ENCODE measurements at regions not wholly inside any gene's neighbourhood (a gene's known extent, or its start where the extent isn't known, plus 50 kb on each side); places are given as distances from the start of the nearest gene placed in this dataset.

GRCh38 chr7:57367171-57367570, 82.8 kb upstream of the ZNF716 start:
- H3K27ac ChIP-seq (ENCODE audit: low read depth, low read length): no peak overlapping the region
- H3K9me3 ChIP-seq (ENCODE audit: control insufficient read depth, insufficient read depth, low read length): peaks cover 88% of the 10 kb centered on the region
- H3K4me1 ChIP-seq (ENCODE audit: control insufficient read depth, insufficient read depth, low read length): no peaks in the 10 kb centered on the region
- no peak overlapping the region for H3K4me3 ChIP-seq (ENCODE audit: low read depth, low read length)
- H3K9ac ChIP-seq (ENCODE audit: low read depth, low read length): no peak overlapping the region
- no peaks in the 10 kb centered on the region for H3K27me3 ChIP-seq (ENCODE audit: control insufficient read depth, insufficient read depth, low read length)
- no peaks in the 10 kb centered on the region for H3K36me3 ChIP-seq (ENCODE audit: control insufficient read depth, insufficient read depth, low read length)

- Histone ChIP-seq H3K36me3 (ENCODE audit: control insufficient read depth, insufficient read depth, low read length) (no peaks in the 10 kb centered on the region), H3K27me3 (ENCODE audit: control insufficient read depth, insufficient read depth, low read length) (no peaks in the 10 kb centered on the region), H3K27ac (ENCODE audit: low read depth, low read length) (no peak overlapping the region), H3K4me3 (ENCODE audit: low read depth, low read length) (no peak overlapping the region; the same call in 1 of the 2 replicates), H3K9ac (ENCODE audit: low read depth, low read length) (no peak overlapping the region), H3K9me3 (ENCODE audit: control insufficient read depth, insufficient read depth, low read length) (peaks cover 90% of the 10 kb centered on the region), H3K4me1 (ENCODE audit: control insufficient read depth, insufficient read depth, low read length) (no peaks in the 10 kb centered on the region)
These were observed 79.8 kb upstream of the ZNF716 start for GRCh38 chr7:57370066-57370738.

GRCh38 chr7:57370739-57371098, 79.3 kb upstream of the ZNF716 start:
- H3K9me3 ChIP-seq (ENCODE audit: control insufficient read depth, insufficient read depth, low read length): peaks cover 90% of the 10 kb centered on the region
- H3K27me3 ChIP-seq (ENCODE audit: control insufficient read depth, insufficient read depth, low read length): no peaks in the 10 kb centered on the region
- H3K27ac ChIP-seq (ENCODE audit: low read depth, low read length): no peak overlapping the region
- H3K4me3 ChIP-seq (ENCODE audit: low read depth, low read length): no peak overlapping the region; the same call in 1 of the 2 replicates
- H3K36me3 ChIP-seq (ENCODE audit: control insufficient read depth, insufficient read depth, low read length): no peaks in the 10 kb centered on the region
- H3K4me1 ChIP-seq (ENCODE audit: control insufficient read depth, insufficient read depth, low read length): no peaks in the 10 kb centered on the region
- H3K9ac ChIP-seq (ENCODE audit: low read depth, low read length): no peak overlapping the region

GRCh38 chr7:57375783-57376182, 74.2 kb upstream of the ZNF716 start:
- Histone ChIP-seq H3K9ac (ENCODE audit: low read depth, low read length) (no peak overlapping the region), H3K4me3 (ENCODE audit: low read depth, low read length) (no peak overlapping the region), H3K27me3 (ENCODE audit: control insufficient read depth, insufficient read depth, low read length) (no peaks in the 10 kb centered on the region), H3K9me3 (ENCODE audit: control insufficient read depth, insufficient read depth, low read length) (peaks cover 95% of the 10 kb centered on the region), H3K4me1 (ENCODE audit: control insufficient read depth, insufficient read depth, low read length) (no peaks in the 10 kb centered on the region), H3K27ac (ENCODE audit: low read depth, low read length) (no peak overlapping the region), H3K36me3 (ENCODE audit: control insufficient read depth, insufficient read depth, low read length) (no peaks in the 10 kb centered on the region)

- no peaks in the 10 kb centered on the region for H3K36me3 ChIP-seq (ENCODE audit: control insufficient read depth, insufficient read depth, low read length)
- H3K9me3 ChIP-seq (ENCODE audit: control insufficient read depth, insufficient read depth, low read length): peaks cover 97% of the 10 kb centered on the region
- no peaks in the 10 kb centered on the region for H3K4me1 ChIP-seq (ENCODE audit: control insufficient read depth, insufficient read depth, low read length)
- H3K27me3 ChIP-seq (ENCODE audit: control insufficient read depth, insufficient read depth, low read length): no peaks in the 10 kb centered on the region
- H3K4me3 ChIP-seq (ENCODE audit: low read depth, low read length): no peak overlapping the region
- H3K27ac ChIP-seq (ENCODE audit: low read depth, low read length): no peak overlapping the region
- H3K9ac ChIP-seq (ENCODE audit: low read depth, low read length): no peak overlapping the region
These were observed 68.4 kb upstream of the ZNF716 start for GRCh38 chr7:57381581-57381980.

- no peak overlapping the region for H3K4me3 ChIP-seq (ENCODE audit: low read depth, low read length)
- H3K9me3 ChIP-seq (ENCODE audit: control insufficient read depth, insufficient read depth, low read length): peaks cover 95% of the 10 kb centered on the region
- H3K9ac ChIP-seq (ENCODE audit: low read depth, low read length): no peak overlapping the region
- H3K27ac ChIP-seq (ENCODE audit: low read depth, low read length): no peak overlapping the region
- H3K4me1 ChIP-seq (ENCODE audit: control insufficient read depth, insufficient read depth, low read length): no peaks in the 10 kb centered on the region
- no peaks in the 10 kb centered on the region for H3K27me3 ChIP-seq (ENCODE audit: control insufficient read depth, insufficient read depth, low read length)
- H3K36me3 ChIP-seq (ENCODE audit: control insufficient read depth, insufficient read depth, low read length): no peaks in the 10 kb centered on the region
These were observed 65.6 kb upstream of the ZNF716 start for GRCh38 chr7:57384380-57384779.

- Histone ChIP-seq H3K4me3 (ENCODE audit: low read depth, low read length) (no peak overlapping the region), H3K4me1 (ENCODE audit: control insufficient read depth, insufficient read depth, low read length) (no peaks in the 10 kb centered on the region), H3K27ac (ENCODE audit: low read depth, low read length) (no peak overlapping the region), H3K36me3 (ENCODE audit: control insufficient read depth, insufficient read depth, low read length) (no peaks in the 10 kb centered on the region), H3K9me3 (ENCODE audit: control insufficient read depth, insufficient read depth, low read length) (peaks cover 95% of the 10 kb centered on the region), H3K9ac (ENCODE audit: low read depth, low read length) (no peak overlapping the region), H3K27me3 (ENCODE audit: control insufficient read depth, insufficient read depth, low read length) (no peaks in the 10 kb centered on the region)
These were observed 64.3 kb upstream of the ZNF716 start for GRCh38 chr7:57385668-57386067.

- Histone ChIP-seq H3K4me1 (ENCODE audit: control insufficient read depth, insufficient read depth, low read length) (no peaks in the 10 kb centered on the region), H3K4me3 (ENCODE audit: low read depth, low read length) (no peak overlapping the region), H3K9ac (ENCODE audit: low read depth, low read length) (no peak overlapping the region), H3K9me3 (ENCODE audit: control insufficient read depth, insufficient read depth, low read length) (peaks cover 93% of the 10 kb centered on the region), H3K36me3 (ENCODE audit: control insufficient read depth, insufficient read depth, low read length) (no peaks in the 10 kb centered on the region), H3K27ac (ENCODE audit: low read depth, low read length) (no peak overlapping the region), H3K27me3 (ENCODE audit: control insufficient read depth, insufficient read depth, low read length) (no peaks in the 10 kb centered on the region)
These were observed 61.2 kb upstream of the ZNF716 start for GRCh38 chr7:57388761-57389160.

- H3K27me3 ChIP-seq (ENCODE audit: control insufficient read depth, insufficient read depth, low read length): no peaks in the 10 kb centered on the region
- H3K4me3 ChIP-seq (ENCODE audit: low read depth, low read length): no peak overlapping the region
- H3K36me3 ChIP-seq (ENCODE audit: control insufficient read depth, insufficient read depth, low read length): no peaks in the 10 kb centered on the region
- no peak overlapping the region for H3K9ac ChIP-seq (ENCODE audit: low read depth, low read length)
- H3K27ac ChIP-seq (ENCODE audit: low read depth, low read length): no peak overlapping the region
- H3K4me1 ChIP-seq (ENCODE audit: control insufficient read depth, insufficient read depth, low read length): no peaks in the 10 kb centered on the region
- peaks cover 91% of the 10 kb centered on the region for H3K9me3 ChIP-seq (ENCODE audit: control insufficient read depth, insufficient read depth, low read length)
These were observed 51.4 kb upstream of the ZNF716 start for GRCh38 chr7:57398548-57398947.

- H3K4me3 ChIP-seq (ENCODE audit: low read depth, low read length): no peak overlapping the region
- H3K27me3 ChIP-seq (ENCODE audit: control insufficient read depth, insufficient read depth, low read length): no peaks in the 10 kb centered on the region
- no peaks in the 10 kb centered on the region for H3K4me1 ChIP-seq (ENCODE audit: control insufficient read depth, insufficient read depth, low read length)
- H3K27ac ChIP-seq (ENCODE audit: low read depth, low read length): no peak overlapping the region
- peaks cover 90% of the 10 kb centered on the region for H3K9me3 ChIP-seq (ENCODE audit: control insufficient read depth, insufficient read depth, low read length)
- no peak overlapping the region for H3K9ac ChIP-seq (ENCODE audit: low read depth, low read length)
- H3K36me3 ChIP-seq (ENCODE audit: control insufficient read depth, insufficient read depth, low read length): no peaks in the 10 kb centered on the region
These were observed 50.6 kb upstream of the ZNF716 start for GRCh38 chr7:57399251-57399940.

- Histone ChIP-seq H3K9ac (ENCODE audit: low read depth, low read length) (no peak overlapping the region), H3K4me1 (ENCODE audit: control insufficient read depth, insufficient read depth, low read length) (no peaks in the 10 kb centered on the region), H3K27me3 (ENCODE audit: control insufficient read depth, insufficient read depth, low read length) (no peaks in the 10 kb centered on the region), H3K27ac (ENCODE audit: low read depth, low read length) (no peak overlapping the region), H3K9me3 (ENCODE audit: control insufficient read depth, insufficient read depth, low read length) (peaks cover 90% of the 10 kb centered on the region), H3K36me3 (ENCODE audit: control insufficient read depth, insufficient read depth, low read length) (no peaks in the 10 kb centered on the region), H3K4me3 (ENCODE audit: low read depth, low read length) (no peak overlapping the region)
These were observed 50.0 kb upstream of the ZNF716 start for GRCh38 chr7:57399972-57400371.
